GM21717 (cell line): ENCODE measurements at regions not wholly inside any gene's neighbourhood (a gene's known extent, or its start where the extent isn't known, plus 50 kb on each side); places are given as distances from the start of the nearest gene placed in this dataset.

Experiments used
- ATAC-seq: cut with Tn5 transposase; IDR thresholded peaks from one replicate; pipeline ENCODE4 v1.9.1; 2021; ENCODE audit warnings: mild to moderate bottlenecking, moderate library complexity; ENCODE audit not compliant: unreplicated experiment

DNA sequence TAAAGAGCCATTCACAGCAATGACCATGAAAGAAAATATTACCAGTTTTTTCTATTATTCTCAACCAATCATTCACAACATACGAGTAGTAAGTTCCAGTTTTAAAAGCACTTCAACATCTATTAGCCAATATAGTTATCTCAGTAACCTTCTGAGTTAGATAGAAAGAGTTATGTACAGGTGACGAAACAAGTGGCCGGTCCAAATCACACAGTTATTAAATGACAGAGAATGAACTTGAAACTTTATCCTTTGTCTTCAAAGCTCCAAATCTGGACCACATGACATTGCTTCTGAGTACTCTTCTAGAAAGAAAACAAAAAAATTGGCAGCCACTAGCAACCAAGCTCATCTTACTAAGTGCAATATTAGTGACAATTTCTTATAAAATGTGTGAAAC, 393.8 kb downstream of the OMA1 start:
- no peak for ATAC-seq

- no peak for ATAC-seq
Observed at GRCh38 chr1:58149271-58149812, 397.2 kb downstream of the OMA1 start.

DNA sequence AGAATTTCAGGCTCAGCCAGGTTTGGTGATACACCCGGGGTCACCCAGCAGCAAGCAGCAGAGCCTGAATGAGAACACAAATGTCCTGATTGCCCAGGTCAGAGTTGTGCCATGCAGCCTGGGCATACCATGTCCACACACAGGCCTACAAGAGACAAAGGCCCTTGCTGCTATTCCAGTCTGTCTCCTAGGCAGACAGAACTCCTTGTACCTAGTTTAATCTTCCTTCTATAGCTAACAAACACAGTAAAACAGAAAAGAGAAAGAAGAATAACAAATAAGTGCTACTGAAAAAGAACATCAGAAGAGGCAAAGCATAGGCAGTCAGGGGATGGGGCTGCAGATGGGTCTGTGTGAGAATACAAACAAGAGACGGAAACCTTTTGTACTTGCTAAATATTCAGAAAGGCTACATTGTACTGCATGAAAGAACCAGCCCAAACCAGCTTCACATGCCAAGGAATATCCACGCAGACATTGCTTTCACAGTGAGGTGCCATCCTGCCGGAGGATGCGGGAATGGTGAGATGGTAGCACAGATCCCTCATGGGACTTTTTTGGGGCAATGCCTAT, 401.7 kb downstream of the OMA1 start:
- ATAC-seq = no peak

DNA sequence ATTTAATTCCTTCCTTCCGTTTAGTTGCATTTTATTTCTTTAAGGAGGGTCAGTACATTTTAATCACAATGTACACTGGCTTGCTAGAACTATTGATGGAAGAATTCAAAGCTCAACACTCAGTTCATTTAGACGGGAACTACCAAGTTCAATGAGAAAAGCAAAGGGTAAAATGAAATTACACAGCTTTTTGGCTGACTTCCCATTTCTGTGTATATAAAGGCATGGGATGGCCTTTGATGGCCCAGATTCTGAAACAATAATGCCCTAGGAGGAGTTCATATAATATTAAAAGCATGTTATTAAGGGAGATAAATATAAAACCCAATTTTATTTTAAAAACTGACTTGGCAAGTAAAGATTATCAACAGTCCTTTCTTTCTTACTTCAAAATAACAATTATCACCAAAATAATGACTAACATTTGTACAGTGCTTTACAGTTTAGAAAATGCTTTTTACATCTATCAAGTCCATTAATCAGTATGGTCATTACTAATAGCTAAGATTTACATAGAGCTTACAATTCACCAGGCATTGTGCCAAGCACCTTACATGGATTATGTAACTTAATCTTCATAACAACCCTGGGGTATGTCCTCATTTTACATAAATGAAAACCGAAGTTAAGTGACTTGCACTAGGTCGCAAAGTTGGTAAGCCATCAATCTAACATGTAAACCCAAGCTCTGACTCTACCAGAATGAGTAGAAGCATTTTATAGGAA, 402.4 kb downstream of the OMA1 start:
- ATAC-seq = no peak

DNA sequence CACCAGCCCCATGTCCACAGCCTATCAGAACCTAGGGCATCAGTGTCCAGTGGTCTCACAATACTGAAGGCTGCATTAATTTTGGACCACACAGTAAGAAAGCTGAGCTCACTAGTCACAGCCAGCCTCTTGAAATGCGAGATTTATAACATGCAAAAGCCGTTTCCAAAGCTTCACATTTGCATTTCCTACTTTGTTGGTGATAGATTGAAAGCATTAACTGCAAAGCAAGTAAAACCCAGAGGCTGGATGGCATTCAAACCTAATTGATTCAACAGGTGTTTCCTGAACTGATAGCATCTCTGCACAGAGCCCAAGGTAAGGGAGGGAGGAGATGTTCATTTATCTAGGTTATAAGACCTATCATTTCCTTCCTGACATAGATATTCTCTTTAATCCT, 410.1 kb downstream of the OMA1 start:
- no peak for ATAC-seq

- ATAC-seq = no peak
Observed at GRCh38 chr1:58135821-58136321, 410.7 kb downstream of the OMA1 start.

- ATAC-seq = no peak
Observed at GRCh38 chr1:58133562-58133961, 413.0 kb downstream of the OMA1 start.

DNA sequence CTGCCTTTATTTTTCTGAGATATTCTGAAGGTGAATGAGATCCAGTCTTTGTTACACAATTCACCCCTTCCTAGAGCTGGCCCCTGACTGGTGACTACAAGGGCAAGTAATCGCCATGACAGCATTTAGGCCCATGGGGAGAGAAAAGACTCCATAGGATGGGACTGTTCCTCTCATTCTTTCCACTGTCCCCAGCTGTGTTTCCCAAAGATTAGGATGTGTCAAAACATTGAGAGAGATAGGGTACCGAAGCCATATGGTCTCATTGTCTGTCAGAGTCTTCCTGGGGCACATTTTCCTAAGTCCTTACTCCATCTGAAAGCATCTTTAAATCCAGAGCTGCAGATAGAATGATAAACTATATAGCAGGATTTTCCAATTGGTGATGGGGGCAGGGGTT, 423.5 kb downstream of the OMA1 start:
- ATAC-seq = no peak

DNA sequence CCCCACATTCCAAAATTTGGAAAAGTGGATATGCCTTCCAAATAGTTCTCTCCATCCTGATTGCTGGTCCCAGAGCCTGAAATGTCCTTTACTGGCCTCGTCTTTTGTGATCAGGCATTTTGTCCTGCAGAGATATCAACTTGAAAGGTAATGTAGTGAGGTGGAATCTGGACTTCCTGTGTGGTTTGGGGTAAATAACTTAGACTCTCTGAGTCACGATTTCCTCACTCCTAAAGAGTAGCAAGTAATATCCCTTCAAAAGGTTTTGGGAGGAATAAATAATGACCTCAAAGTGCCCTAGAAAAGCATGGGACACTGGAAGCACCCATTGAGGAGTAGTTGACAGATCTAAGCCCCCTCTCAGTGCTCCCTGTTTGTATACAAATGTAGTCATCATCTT, 426.6 kb downstream of the OMA1 start:
- no peak for ATAC-seq

GRCh38 chr1:58116284-58116683, 430.2 kb downstream of the OMA1 start:
- ATAC-seq = no peak

DNA sequence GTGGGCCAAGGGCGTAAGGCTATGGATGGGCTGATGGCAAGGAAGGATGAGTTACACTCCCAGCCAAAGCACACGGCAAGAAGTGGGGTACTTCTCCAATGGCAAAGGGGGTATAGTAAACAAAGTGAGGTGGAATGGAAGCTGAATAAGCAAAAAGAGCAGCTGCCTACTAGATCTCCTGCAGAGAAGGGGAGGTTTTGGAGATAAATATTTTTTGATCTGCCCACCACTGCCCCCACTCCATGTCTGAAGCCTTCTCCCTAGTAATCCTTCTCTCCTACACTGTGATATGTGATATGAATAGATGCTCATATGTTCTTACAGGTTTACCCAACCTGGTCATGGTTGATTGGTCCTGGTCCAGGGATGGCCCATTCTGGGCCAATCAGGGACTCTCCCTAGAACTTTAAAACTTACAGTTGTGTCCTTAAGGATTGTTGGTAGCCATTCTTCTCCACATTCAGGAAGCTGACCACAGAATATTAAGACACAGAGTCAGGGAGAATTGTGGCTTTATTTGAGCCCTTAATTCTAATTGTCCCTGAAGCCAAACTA, 436.8 kb downstream of the OMA1 start:
- no peak for ATAC-seq

DNA sequence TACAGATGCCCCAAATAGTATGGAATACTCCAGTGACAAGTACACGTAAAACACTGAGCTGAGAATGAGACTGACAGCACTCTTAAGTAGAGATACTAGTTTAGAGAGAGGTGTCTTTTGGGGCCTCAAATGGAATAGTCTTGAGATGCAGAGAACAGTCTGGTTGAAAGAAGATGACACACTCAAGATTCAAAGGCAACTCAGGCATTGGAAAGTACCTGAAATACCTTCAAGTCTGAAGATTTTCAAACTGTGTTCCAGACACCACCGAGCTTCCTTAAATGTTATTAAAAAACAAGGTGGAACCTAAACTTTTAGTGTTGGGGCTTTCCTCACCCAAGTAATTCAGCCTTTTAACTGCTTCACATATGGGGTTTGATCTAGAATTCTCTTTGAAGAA, 437.7 kb downstream of the OMA1 start:
- no peak for ATAC-seq

- ATAC-seq = peak; percentile 56
Observed at GRCh38 chr1:58107943-58108342, 438.6 kb downstream of the OMA1 start.

DNA sequence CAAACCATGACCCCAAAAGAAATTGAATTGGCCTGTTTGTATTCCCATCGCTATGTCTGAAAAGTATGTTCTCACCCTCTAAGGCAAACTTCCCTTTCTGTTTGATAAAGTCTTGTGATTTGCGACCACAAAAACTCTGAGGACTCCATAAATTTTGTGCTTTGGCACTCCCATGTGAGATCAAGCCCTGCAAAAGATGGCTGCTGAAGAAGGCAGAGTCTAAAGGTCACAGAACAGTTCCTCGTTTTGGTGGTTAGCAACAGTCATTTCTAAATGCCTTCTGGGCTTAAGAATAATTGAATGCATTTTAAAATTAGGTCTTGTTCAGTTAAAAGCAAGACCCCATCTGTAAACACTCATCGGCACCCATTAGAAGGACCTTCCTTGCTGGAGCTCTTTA, 441.6 kb downstream of the OMA1 start:
- ATAC-seq = peak; percentile 53

DNA sequence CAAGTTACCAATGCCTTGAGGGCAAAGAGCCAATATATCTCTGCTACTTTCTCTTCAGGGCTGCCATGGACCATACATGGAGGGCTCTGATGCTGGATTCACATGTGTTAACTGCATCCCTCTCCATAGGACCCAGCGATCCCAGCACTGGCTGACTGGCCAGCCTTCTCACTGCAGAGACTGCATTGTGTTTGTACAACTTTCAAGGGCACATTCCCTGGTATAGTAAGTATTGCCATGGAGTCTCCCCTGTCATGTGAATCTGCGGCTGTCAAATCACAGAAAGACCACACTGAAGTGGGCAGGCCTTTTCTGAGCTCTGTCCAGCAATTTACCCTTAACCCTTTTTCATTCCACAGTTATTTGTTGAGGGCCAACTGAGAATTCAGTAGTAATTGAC, 449.8 kb downstream of the OMA1 start:
- no peak for ATAC-seq

- no peak for ATAC-seq
Observed at GRCh38 chr1:58095183-58095582, 451.3 kb downstream of the OMA1 start.

- no peak for ATAC-seq
Observed at GRCh38 chr1:58094221-58094620, 452.3 kb downstream of the OMA1 start.

DNA sequence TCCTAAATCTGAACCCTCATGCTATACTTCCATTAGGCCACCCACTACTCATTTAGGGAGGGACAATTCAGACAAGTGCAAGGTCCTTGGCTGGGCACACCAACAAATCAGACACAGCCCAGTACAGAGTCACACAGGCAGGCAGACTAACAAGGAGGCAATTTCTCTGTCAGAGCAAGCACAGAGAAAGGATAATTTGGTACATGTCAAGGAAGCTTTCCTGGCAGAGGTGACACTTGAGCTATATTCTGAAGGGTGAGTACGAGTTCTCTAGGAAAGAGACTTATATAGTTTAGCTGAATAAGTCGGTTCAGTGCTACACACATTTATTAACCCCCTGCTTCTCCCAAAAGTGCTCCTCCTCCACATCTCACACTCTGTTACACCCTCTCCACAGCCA, 455.9 kb downstream of the OMA1 start:
- no peak for ATAC-seq

GRCh38 chr1:58089898-58090534, 456.5 kb downstream of the OMA1 start:
- ATAC-seq = no peak

GRCh38 chr1:58084266-58084665, 462.3 kb downstream of the OMA1 start:
- ATAC-seq = no peak

DNA sequence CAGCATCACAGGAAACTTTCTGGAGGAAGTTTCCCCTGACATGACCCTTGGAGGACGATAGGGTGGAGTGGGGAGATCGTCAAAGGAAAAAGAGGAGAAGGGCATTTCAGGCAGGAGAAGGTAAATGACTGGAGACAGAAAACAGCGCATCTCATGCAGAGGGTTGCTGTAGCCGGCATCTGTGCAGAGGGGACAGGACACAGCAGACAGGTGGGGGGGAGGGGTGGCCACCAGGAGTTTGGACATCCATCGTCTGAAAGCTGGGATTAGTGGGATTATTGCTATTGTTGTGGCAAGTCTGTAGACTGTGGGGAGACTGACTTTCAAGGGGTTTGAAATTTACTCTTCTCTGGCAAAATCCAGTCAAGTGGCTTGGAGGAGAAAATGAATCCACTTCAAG, 463.9 kb downstream of the OMA1 start:
- no peak for ATAC-seq

GRCh38 chr1:58076258-58076657, 470.3 kb downstream of the OMA1 start:
- no peak for ATAC-seq
